ENCODE measurements at regions not wholly inside any gene's neighbourhood (a gene's known extent, or its start where the extent isn't known, plus 50 kb on each side); places are given as distances from the start of the nearest gene placed in this dataset.

DNA sequence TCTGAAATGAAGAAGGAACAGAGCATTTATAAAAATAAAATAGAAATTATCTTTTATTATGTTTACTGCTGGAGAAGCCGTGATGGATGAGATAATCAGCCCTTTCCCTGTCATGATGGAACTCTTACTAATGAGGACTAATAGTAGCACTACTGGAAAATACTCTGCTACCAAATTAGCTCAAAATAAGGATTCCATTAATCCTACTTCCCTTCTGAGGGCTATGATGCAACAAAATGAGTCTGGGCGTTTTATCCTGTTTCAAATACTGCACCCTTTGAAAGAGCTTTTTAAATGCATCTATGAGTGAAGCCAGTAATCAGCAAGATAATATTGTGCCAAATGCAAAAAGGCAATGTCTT, 59.3 kb upstream of the CARMIL1 start:
- H3K4me1 ChIP-seq = no peaks in the 10 kb centered on the region
- H3K4me3 ChIP-seq = no peak overlapping the region
- no peaks in the 10 kb centered on the region for H3K9me3 ChIP-seq
- no peaks in the 10 kb centered on the region for H3K27me3 ChIP-seq
- no peaks in the 10 kb centered on the region for H3K36me3 ChIP-seq
- intact Hi-C loops (cut with DNase I; ENCODE audit: low total_unique reads) = no loop called here
- DNase-seq (ENCODE audit: low spot score in 2 of 2) = no peak
- no peak for TF ChIP-seq POLR2AphosphoS5 (IDR thresholded peaks at IDR 0.05)
- no peak for TF ChIP-seq CTCF (IDR thresholded peaks at IDR 0.05)
- TF ChIP-seq POLR2A (IDR thresholded peaks at IDR 0.05) = no peak
- no peak overlapping the region for H3K27ac ChIP-seq

- DNase-seq (ENCODE audit: low spot score in 2 of 2) = no peak
- intact Hi-C loops (cut with DNase I; ENCODE audit: low total_unique reads) = no loop called here
- no peak overlapping the region for H3K4me3 ChIP-seq
- no peaks in the 10 kb centered on the region for H3K27me3 ChIP-seq
- H3K4me1 ChIP-seq = no peaks in the 10 kb centered on the region
- H3K36me3 ChIP-seq = no peaks in the 10 kb centered on the region
- TF ChIP-seq CTCF (IDR thresholded peaks at IDR 0.05) = no peak
- no peak for TF ChIP-seq POLR2AphosphoS5 (IDR thresholded peaks at IDR 0.05)
- TF ChIP-seq POLR2A (IDR thresholded peaks at IDR 0.05) = no peak
- no peak overlapping the region for H3K27ac ChIP-seq
- no peaks in the 10 kb centered on the region for H3K9me3 ChIP-seq
These were observed 58.3 kb upstream of the CARMIL1 start for GRCh38 chr6:25220857-25221256.

DNA sequence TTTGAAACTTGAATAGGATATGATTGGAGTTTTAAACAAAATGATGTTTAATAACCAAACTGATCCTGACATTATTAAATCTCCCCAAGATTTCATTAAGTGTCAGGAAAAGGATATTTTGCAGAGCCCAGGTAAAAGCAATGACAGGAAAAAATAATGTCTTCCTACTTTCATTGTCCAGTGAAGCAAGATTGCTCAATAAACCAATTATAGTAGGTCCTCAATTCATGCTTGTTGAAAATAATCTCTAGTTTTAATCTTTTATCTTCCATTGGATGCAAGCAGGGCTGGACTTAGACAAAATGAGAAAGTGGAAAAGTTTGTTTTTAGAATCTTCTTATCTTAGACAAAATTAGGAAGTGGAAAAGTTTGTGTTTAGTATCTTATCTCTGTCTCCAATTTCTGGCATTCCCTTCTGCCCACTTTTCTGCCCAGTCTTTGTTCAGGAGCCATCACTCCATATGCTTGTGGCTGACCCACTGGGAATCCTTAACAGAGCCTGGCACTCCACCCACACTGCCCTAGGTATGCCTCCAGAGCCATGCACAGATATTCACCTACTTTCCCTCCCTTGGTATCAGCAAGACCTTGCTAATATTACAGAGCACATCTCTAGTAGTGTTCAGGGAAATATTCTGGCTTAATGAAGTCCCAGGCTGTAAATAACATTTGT, 57.0 kb upstream of the CARMIL1 start:
- Histone ChIP-seq H3K27ac (no peak overlapping the region), H3K4me1 (no peaks in the 10 kb centered on the region)
- intact Hi-C loops (cut with DNase I; ENCODE audit: low total_unique reads) = no loop called here

DNA sequence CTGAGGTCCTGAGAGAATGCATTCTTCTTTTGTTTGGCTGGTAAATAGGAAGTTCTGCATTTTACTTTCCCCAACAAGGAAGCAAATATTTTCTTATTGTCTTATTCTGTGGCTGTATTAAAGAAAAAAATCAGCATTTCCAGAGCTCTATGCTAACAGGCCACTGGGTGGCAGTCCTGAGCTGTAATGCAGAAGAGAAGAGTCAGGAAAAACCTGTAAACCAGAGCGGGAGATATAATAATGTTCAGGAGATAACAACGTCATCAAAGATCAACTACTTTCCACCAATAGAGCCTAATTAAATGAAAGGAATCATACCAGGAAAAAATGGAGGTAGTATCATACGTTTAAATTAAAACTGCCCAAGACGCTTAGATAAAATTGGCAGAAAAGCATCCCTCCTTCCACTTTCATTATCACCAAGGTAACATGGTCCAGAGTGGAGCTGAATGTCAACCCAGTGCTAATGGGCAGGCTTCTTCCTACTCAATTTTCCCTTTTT, 55.6 kb upstream of the CARMIL1 start:
- Histone ChIP-seq H3K27me3 (no peaks in the 10 kb centered on the region), H3K4me3 (peak overlapping the region; percentile 8 to 33 (median 26)), H3K4me1 (no peaks in the 10 kb centered on the region), H3K36me3 (no peaks in the 10 kb centered on the region), H3K9me3 (no peaks in the 10 kb centered on the region), H3K27ac (no peak overlapping the region)
- intact Hi-C loops (cut with DNase I; ENCODE audit: low total_unique reads) = no loop called here
- peak in 1 of 2 donors; percentile 59 for DNase-seq (ENCODE audit: low spot score in 2 of 2)
- no peak for TF ChIP-seq POLR2A (IDR thresholded peaks at IDR 0.05)
- TF ChIP-seq POLR2AphosphoS5 (IDR thresholded peaks at IDR 0.05) = no peak
- TF ChIP-seq CTCF (IDR thresholded peaks at IDR 0.05) = peak; percentile 72 to 86 (median 81)

More for the DNA sequence above, 57.0 kb upstream of the CARMIL1 start:
- TF ChIP-seq POLR2A (IDR thresholded peaks at IDR 0.05) = no peak
- TF ChIP-seq POLR2AphosphoS5 (IDR thresholded peaks at IDR 0.05) = no peak
- TF ChIP-seq CTCF (IDR thresholded peaks at IDR 0.05) = no peak
- no peak for DNase-seq (ENCODE audit: low spot score in 2 of 2)
- Histone ChIP-seq H3K9me3 (no peaks in the 10 kb centered on the region), H3K27me3 (no peaks in the 10 kb centered on the region), H3K4me3 (no peak overlapping the region), H3K36me3 (no peaks in the 10 kb centered on the region)

DNA sequence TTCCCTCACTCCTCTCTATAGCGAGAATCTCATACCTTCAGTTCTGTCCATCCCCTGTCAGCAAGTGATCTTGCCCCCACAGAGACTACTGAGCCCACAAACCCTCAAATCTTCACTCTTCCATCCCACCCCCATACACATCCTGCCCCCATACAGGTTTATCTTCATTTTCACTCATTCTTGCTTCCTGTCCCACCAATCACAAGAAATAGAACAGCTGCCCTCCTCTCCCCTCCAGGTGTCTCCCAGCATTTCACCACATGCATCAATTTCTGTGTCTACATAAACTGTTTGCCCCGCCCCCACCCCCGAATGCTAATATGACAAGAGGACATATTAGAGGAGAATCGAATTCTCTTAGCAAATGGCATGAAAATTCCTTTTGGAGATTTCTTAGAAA, 54.9 kb upstream of the CARMIL1 start:
- Histone ChIP-seq H3K36me3 (no peaks in the 10 kb centered on the region), H3K27ac (no peak overlapping the region), H3K9me3 (no peaks in the 10 kb centered on the region), H3K27me3 (no peaks in the 10 kb centered on the region), H3K4me1 (no peaks in the 10 kb centered on the region), H3K4me3 (no peak overlapping the region)
- intact Hi-C loops (cut with DNase I; ENCODE audit: low total_unique reads) = no loop called here
- no peak for TF ChIP-seq CTCF (IDR thresholded peaks at IDR 0.05)
- no peak for TF ChIP-seq POLR2AphosphoS5 (IDR thresholded peaks at IDR 0.05)
- no peak for TF ChIP-seq POLR2A (IDR thresholded peaks at IDR 0.05)
- DNase-seq (ENCODE audit: low spot score in 2 of 2) = no peak
